Adrenal gland (tissue), 5 donors: ENCODE measurements at regions not wholly inside any gene's neighbourhood (a gene's known extent, or its start where the extent isn't known, plus 50 kb on each side); places are given as distances from the start of the nearest gene placed in this dataset.

Experiments used
- POLR2A ChIP-seq, 2 donors: fragments of 450-650 bp; IDR thresholded peaks; one replicate each; pipeline ENCODE4 v1.6.1; 2017; ENCODE audit warnings: antibody characterized with exemption in 2 of 2, mild to moderate bottlenecking in 2 of 2, moderate library complexity in 1 of 2
- TF ChIP-seq, protein P1 (sequence below), 6 experiments: fragments of 450-650 bp in 4 of 6; fragments of 200-600 bp in 2 of 6; sonication (generic) in 1 of 6; IDR thresholded peaks; 1 replicate in 5 of 6; 2 replicates in 1 of 6; pipeline versions ENCODE4 v1.5.1 to v1.8.0; 2016 to 2021; ENCODE audit warnings: antibody characterized with exemption in 6 of 6, mild to moderate bottlenecking in 2 of 6, moderate library complexity in 1 of 6
- donor health status: DM: no; HTN: no; CAD: no.

- TF ChIP-seq POLR2A (IDR thresholded peaks at IDR 0.05), result no peak
- TF ChIP-seq, protein P1, sequence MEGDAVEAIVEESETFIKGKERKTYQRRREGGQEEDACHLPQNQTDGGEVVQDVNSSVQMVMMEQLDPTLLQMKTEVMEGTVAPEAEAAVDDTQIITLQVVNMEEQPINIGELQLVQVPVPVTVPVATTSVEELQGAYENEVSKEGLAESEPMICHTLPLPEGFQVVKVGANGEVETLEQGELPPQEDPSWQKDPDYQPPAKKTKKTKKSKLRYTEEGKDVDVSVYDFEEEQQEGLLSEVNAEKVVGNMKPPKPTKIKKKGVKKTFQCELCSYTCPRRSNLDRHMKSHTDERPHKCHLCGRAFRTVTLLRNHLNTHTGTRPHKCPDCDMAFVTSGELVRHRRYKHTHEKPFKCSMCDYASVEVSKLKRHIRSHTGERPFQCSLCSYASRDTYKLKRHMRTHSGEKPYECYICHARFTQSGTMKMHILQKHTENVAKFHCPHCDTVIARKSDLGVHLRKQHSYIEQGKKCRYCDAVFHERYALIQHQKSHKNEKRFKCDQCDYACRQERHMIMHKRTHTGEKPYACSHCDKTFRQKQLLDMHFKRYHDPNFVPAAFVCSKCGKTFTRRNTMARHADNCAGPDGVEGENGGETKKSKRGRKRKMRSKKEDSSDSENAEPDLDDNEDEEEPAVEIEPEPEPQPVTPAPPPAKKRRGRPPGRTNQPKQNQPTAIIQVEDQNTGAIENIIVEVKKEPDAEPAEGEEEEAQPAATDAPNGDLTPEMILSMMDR (IDR thresholded peaks at IDR 0.05), result no peak
Observed at GRCh38 chr13:76680112-76680511, 206.1 kb downstream of the KCTD12 start.
